ENCODE measurements at regions not wholly inside any gene's neighbourhood (a gene's known extent, or its start where the extent isn't known, plus 50 kb on each side); places are given as distances from the start of the nearest gene placed in this dataset.

DNA sequence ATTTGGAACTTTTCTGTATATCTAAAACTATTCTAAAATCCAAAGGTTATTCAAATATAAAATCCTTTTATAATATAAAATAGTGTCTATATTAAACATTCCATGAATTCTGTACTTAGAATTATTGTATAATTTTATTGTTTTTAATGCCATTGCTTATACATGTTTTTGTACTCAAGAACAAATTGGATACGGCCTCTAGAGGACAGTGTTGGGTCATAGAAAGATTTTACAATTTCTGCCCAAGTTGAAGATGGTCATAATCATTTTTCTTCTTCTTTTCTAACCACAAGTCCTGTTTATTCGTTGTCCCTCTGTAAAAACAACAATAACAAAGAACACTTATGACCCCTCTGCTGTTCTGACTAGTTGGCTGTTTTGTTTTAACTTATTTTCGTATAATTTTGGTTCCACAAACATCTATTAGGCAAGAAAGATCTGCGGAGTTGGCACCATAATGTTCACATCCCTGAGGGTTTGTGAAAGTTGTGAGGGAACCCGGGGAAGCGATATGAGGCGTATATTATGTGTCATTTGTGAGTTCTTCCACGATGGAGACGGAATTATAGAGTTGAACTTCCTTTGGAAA lies 75.7 kb upstream of the KIF26B start:
- Histone ChIP-seq H3K36me3 (ENCODE audit: control insufficient read depth, insufficient read depth, low read length) (no peaks in the 10 kb centered on the region), H3K79me2 (ENCODE audit: control insufficient read depth, insufficient read depth, low read length) (no peaks in the 10 kb centered on the region), H3K9ac (ENCODE audit: insufficient read depth in 1 of 2, low read depth in 2 of 2, low read length in 2 of 2) (no peak overlapping the region), H3K27me3 (ENCODE audit: control insufficient read depth in 2 of 2, insufficient read depth in 2 of 2, low read length in 2 of 2) (no peaks in the 10 kb centered on the region; a peak in 1 of 5 replicates), H3K27ac (ENCODE audit: extremely low read depth, low read depth, low read length) (no peak overlapping the region), H3K9me1 (ENCODE audit: control insufficient read depth, insufficient read depth, low read length) (no peaks in the 10 kb centered on the region), H2AFZ (ENCODE audit: low read depth, low read length) (no peak overlapping the region), H3K4me2 (ENCODE audit: insufficient read depth, low read length) (no peak overlapping the region), H4K20me1 (replicated peaks; ENCODE audit: control insufficient read depth, insufficient read depth, low read length) (no peaks in the 10 kb centered on the region), H3K9me3 (replicated peaks; ENCODE audit: control insufficient read depth, insufficient read depth, low read depth, low read length) (no peaks in the 10 kb centered on the region), H3K4me3 (no peak overlapping the region), H3K4me1 (replicated peaks in 1 of 2; ENCODE audit: control insufficient read depth in 2 of 2, insufficient read depth in 2 of 2, low read length in 2 of 2) (no peaks in the 10 kb centered on the region)
- in situ Hi-C loops (cut with MboI) = no loop called here
- WGBS (ENCODE audit: insufficient coverage, low coverage, missing lambda C conversion rate) = 16% methylated on average over 9 of the region's 9 CpGs
- ChIA-PET POLR2A (no interaction called here), CTCF (ENCODE audit: low intra/inter-chr PET ratio) (interaction anchor here (0.6 kb wide), 1 partner anchor 302 kb away, joined by 3 read pairs; no protein-coding TSS in a partner anchor)
- ATAC-seq = peak; percentile 75
- no TSS peak for BruUV-seq (replicated peaks)
- DNase-seq (ENCODE audit: extremely low read depth in 1 of 4, low spot score in 3 of 4) = peak in 1 of 4 experiments; percentile 47
- peak; percentile 78 for FAIRE-seq
- intact Hi-C loops (cut with micrococcal nuclease) = loop anchor here (2.0 to 10.0 kb wide), 2 partner anchors 74 to 306 kb away; no protein-coding TSS in a partner anchor
- TF ChIP-seq MTA3 (IDR thresholded peaks at IDR 0.05; ENCODE audit: borderline replicate concordance) (no peak), PTRF (tag; IDR thresholded peaks at IDR 0.05) (no peak), CHCHD3 (CRISPR knock-in tag; IDR thresholded peaks at IDR 0.05) (no peak), TARDBP (IDR thresholded peaks at IDR 0.05) (no peak), FUS (optimal IDR thresholded peaks at IDR 0.05; ENCODE audit: low read depth, low read length) (no peak), SP1 (CRISPR knock-in tag; IDR thresholded peaks at IDR 0.05) (no peak), GATA2 (CRISPR knock-in tag; IDR thresholded peaks at IDR 0.05) (no peak), MAZ (CRISPR knock-in tag; conservative IDR thresholded peaks at IDR 0.05 in 1 of 2, IDR thresholded peaks at IDR 0.05 in 1 of 2) (no peak), SMC3 (conservative IDR thresholded peaks at IDR 0.05; ENCODE audit: insufficient read depth, low read depth, low read length) (0 out of 2 replicates have a peak, but pooled peaks have one; percentile 19), SIX5 (IDR thresholded peaks at IDR 0.05; ENCODE audit: borderline replicate concordance in 1 of 2, insufficient read depth in 1 of 2, low read depth in 1 of 2, low read length in 2 of 2) (no peak), KLF16 (IDR thresholded peaks at IDR 0.05) (peak; percentile 32; the same call in 1 of the 2 replicates)
- TF ChIP-seq, protein P1, sequence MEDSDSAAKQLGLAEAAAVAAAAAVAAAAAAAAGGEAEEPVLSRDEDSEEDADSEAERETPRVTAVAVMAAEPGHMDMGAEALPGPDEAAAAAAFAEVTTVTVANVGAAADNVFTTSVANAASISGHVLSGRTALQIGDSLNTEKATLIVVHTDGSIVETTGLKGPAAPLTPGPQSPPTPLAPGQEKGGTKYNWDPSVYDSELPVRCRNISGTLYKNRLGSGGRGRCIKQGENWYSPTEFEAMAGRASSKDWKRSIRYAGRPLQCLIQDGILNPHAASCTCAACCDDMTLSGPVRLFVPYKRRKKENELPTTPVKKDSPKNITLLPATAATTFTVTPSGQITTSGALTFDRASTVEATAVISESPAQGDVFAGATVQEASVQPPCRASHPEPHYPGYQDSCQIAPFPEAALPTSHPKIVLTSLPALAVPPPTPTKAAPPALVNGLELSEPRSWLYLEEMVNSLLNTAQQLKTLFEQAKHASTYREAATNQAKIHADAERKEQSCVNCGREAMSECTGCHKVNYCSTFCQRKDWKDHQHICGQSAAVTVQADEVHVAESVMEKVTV (CRISPR knock-in tag; IDR thresholded peaks at IDR 0.05) = peak; percentile 46; the same call in 1 of the 2 replicates
- TF ChIP-seq, protein P2, sequence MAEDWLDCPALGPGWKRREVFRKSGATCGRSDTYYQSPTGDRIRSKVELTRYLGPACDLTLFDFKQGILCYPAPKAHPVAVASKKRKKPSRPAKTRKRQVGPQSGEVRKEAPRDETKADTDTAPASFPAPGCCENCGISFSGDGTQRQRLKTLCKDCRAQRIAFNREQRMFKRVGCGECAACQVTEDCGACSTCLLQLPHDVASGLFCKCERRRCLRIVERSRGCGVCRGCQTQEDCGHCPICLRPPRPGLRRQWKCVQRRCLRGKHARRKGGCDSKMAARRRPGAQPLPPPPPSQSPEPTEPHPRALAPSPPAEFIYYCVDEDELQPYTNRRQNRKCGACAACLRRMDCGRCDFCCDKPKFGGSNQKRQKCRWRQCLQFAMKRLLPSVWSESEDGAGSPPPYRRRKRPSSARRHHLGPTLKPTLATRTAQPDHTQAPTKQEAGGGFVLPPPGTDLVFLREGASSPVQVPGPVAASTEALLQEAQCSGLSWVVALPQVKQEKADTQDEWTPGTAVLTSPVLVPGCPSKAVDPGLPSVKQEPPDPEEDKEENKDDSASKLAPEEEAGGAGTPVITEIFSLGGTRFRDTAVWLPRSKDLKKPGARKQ (CRISPR knock-in tag; IDR thresholded peaks at IDR 0.05) = no peak
- TF ChIP-seq, protein P3, sequence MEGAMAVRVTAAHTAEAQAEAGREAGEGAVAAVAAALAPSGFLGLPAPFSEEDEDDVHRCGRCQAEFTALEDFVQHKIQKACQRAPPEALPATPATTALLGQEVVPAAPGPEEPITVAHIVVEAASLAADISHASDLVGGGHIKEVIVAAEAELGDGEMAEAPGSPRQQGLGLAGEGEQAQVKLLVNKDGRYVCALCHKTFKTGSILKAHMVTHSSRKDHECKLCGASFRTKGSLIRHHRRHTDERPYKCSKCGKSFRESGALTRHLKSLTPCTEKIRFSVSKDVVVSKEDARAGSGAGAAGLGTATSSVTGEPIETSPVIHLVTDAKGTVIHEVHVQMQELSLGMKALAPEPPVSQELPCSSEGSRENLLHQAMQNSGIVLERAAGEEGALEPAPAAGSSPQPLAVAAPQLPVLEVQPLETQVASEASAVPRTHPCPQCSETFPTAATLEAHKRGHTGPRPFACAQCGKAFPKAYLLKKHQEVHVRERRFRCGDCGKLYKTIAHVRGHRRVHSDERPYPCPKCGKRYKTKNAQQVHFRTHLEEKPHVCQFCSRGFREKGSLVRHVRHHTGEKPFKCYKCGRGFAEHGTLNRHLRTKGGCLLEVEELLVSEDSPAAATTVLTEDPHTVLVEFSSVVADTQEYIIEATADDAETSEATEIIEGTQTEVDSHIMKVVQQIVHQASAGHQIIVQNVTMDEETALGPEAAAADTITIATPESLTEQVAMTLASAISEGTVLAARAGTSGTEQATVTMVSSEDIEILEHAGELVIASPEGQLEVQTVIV (CRISPR knock-in tag; IDR thresholded peaks at IDR 0.05; ENCODE audit: borderline replicate concordance) = no peak

Data from K562 (cell line).